C4-2B (cell line): ENCODE measurements at regions not wholly inside any gene's neighbourhood (a gene's known extent, or its start where the extent isn't known, plus 50 kb on each side); places are given as distances from the start of the nearest gene placed in this dataset.

ENCODE experiments used
- H3K27ac ChIP-seq: fragments of 450-650 bp; 2 replicates; pipeline ENCODE4 v1.5.1; 2017
- ZFX ChIP-seq: fragments of 450-650 bp; IDR thresholded peaks from 2 replicates; pipeline ENCODE4 v1.6.1; 2017
- TF ChIP-seq, protein P1 (sequence below): fragments of 450-650 bp; conservative IDR thresholded peaks from 2 replicates; pipeline ENCODE4 v1.5.1; 2017; ENCODE audit warnings: mild to moderate bottlenecking

DNA sequence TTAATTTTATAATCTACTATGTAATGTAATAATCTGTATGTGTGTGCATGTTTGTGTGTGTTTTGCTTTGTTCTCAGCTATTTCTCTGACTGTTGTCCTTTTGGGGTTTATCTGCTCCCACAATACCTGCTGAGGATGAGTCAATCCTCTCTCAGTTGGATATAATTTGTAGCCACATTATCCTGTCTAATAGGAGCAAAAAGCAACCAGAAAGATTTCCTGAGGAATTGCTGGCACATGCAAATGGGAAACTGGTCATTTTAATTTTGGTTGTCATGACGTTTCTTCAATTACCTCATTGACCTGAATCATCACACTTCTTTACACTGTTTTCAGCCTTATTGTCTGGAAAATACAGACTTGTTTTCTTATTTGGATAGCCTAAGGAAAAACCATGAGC lies 488.4 kb downstream of the KLF5 start:
- H3K27ac ChIP-seq = no peak overlapping the region
- TF ChIP-seq ZFX = no peak
- TF ChIP-seq, protein P1, sequence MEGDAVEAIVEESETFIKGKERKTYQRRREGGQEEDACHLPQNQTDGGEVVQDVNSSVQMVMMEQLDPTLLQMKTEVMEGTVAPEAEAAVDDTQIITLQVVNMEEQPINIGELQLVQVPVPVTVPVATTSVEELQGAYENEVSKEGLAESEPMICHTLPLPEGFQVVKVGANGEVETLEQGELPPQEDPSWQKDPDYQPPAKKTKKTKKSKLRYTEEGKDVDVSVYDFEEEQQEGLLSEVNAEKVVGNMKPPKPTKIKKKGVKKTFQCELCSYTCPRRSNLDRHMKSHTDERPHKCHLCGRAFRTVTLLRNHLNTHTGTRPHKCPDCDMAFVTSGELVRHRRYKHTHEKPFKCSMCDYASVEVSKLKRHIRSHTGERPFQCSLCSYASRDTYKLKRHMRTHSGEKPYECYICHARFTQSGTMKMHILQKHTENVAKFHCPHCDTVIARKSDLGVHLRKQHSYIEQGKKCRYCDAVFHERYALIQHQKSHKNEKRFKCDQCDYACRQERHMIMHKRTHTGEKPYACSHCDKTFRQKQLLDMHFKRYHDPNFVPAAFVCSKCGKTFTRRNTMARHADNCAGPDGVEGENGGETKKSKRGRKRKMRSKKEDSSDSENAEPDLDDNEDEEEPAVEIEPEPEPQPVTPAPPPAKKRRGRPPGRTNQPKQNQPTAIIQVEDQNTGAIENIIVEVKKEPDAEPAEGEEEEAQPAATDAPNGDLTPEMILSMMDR = no peak

- H3K27ac ChIP-seq = no peak overlapping the region
- no peak for TF ChIP-seq ZFX
- TF ChIP-seq, protein P1 = peak; percentile 13; the same call in 1 of the 2 replicates
Observed at GRCh38 chr13:73544175-73544574, 485.4 kb downstream of the KLF5 start.

GRCh38 chr13:73542446-73542845 lies 483.6 kb downstream of the KLF5 start:
- H3K27ac ChIP-seq = no peak overlapping the region
- TF ChIP-seq, protein P1 = no peak
- no peak for TF ChIP-seq ZFX

- TF ChIP-seq, protein P1 = no peak
- no peak for TF ChIP-seq ZFX
- no peak overlapping the region for H3K27ac ChIP-seq
Observed at GRCh38 chr13:73536865-73537264, 478.1 kb downstream of the KLF5 start.

DNA sequence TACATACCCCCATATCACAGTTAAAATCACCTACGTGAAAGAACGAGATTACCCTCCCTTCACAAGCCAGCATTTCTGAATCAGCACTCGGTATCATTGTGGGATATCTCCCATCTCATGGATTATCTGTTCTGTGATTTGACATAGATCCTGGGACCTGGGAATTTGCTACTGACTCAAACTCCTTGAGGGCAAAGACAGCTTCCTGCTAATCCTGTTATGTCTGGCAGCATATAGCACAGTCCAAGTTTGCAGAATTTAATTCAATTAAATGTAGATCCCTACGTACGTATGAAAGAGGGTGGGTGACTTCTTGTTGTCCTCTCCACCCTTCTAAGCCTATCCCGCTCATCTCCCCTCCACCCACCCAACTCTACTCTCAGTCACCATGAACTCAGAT lies 476.5 kb downstream of the KLF5 start:
- H3K27ac ChIP-seq = no peak overlapping the region
- TF ChIP-seq, protein P1 = no peak
- TF ChIP-seq ZFX = no peak

DNA sequence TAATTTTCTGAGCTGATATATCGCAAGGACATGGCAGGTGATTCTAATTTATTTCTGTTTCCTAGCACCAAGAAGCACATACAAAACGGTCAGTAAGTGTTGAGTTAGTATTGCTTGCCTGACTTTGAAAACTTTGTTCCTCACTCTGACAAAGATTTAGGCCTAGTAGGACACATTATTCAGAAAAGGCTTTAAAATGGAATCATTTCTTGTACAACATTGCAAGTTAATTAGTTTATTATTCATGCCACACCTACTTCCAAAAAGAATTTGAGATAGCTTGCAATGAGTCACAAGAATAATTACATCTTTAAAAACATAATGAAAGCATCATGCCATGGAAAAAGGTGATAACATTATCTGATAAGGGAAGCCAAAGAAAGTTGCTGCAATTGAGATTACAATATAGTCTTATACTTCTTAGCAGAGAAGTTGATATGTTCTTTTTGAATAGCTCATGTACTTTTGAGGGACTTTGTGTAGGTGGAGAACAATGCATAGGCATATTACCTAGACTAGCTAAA lies 474.2 kb downstream of the KLF5 start:
- no peak for TF ChIP-seq ZFX
- TF ChIP-seq, protein P1 = no peak
- no peak overlapping the region for H3K27ac ChIP-seq

- H3K27ac ChIP-seq = no peak overlapping the region
- TF ChIP-seq, protein P1 = no peak
- no peak for TF ChIP-seq ZFX
Observed at GRCh38 chr13:73532582-73532981, 473.8 kb downstream of the KLF5 start.
